GM18951 (cell line): ENCODE measurements at regions not wholly inside any gene's neighbourhood (a gene's known extent, or its start where the extent isn't known, plus 50 kb on each side); places are given as distances from the start of the nearest gene placed in this dataset.
"Not testable (repeated sequence)": the region's sequence is repeated elsewhere in the genome, so short reads cannot be mapped to it uniquely, and the experiment has no call there.

Source experiments
- POLR2A ChIP-seq: IDR thresholded peaks from 4 replicates; pipeline ENCODE4 v1.6.1; 2011; ENCODE audit warnings: mild to moderate bottlenecking; ENCODE audit not compliant: insufficient read length, insufficient read depth; ENCODE audit errors: extremely low read depth
- in situ Hi-C: fragments of 300-500 bp; cut with MboI; formaldehyde crosslinking; loops from one replicate; pipeline ENCODE4 v1.12.0; 2022; ENCODE audit warnings: low sequenced_read_pairs, mixed read lengths, inconsistent platforms; ENCODE audit not compliant: unreplicated experiment

GRCh38 chr9:88596376-88596775 is 61.4 kb downstream of the NXNL2 start:
- no peak for TF ChIP-seq POLR2A
- in situ Hi-C loops: no loop called here

DNA sequence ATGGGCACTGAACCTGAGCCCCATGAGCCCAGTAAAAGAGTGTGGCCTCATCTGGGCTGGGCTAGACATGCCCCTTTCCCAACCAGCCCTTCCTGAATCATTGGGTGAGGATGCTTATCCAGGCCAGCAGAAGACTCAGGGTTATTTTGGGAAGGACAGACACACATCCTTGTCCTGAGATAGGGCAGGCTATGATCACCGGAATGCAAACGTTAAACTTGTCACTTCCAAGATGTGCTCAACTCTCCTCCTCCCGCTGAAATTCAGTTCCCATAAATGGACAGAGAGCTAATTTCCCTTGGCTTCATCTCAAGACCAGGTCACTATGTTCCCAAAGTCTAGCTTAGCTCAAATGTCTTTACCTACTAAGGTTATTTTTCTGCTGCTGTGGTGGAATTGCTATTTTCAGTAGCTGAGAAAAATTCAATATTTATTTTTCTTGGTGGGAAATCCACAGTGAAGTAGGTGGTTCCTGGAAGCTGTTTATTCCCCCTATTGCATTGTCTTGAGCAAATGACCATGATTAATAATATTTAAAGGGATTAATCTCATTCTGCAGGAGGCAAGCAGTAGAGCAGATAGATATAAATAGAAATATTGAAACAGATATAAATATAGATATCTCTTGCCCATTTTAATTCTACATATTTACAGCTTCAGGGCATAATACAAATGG is 70.0 kb downstream of the NXNL2 start:
- no peak for TF ChIP-seq POLR2A
- in situ Hi-C loops: loop anchor here (10.0 kb wide), 1 partner anchor 390 kb away; the partner anchor contains the start of gene S1PR3

- in situ Hi-C loops: loop anchor here (10.0 kb wide), 1 partner anchor 389 kb away; the partner anchor contains the start of gene S1PR3
- no peak for TF ChIP-seq POLR2A
Measured at GRCh38 chr9:88605512-88606362, 70.8 kb downstream of the NXNL2 start.

DNA sequence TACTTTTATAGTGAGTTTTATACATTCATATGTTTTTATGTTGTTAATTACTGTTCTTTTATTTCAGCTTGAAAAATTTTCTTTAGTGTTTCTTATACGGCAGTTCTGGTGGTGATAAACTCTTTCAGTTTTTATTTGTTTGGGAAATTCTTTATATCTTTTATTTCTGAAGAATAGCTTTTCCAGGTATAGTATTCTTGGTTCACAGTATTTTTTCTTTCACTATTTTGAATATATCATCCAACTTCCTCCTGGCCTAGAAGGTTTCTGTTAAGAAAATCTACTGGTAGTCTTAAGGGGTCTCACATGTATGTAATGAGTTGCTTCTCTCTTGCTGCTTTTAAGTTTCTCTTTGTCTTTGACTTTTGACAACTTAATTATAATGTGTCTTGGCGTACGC is 79.4 kb downstream of the NXNL2 start:
- in situ Hi-C loops: no loop called here
- TF ChIP-seq POLR2A: no peak

DNA sequence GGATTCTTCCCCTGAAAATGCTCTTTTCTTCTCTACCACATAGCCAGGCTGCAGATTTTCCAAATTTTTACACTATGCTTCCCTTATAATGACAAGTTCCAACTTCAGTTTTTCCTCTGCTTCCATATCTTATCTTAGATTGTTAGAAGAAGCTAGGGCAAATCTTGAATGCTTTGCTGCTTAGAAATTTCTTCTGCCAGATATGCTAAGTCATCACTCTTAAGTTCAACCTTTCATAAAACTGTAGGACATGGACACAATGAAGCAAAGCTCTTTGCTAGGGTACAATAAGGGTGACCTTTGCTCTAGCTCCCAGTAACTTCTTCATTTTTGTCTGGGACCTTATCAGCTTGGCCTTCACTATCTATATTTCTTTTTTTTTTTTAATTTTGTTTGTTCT is 88.7 kb downstream of the NXNL2 start:
- TF ChIP-seq POLR2A: no peak
- in situ Hi-C loops: no loop called here

- in situ Hi-C loops: no loop called here
- no peak for TF ChIP-seq POLR2A
Measured at GRCh38 chr9:88628114-88628513, 93.1 kb downstream of the NXNL2 start.

DNA sequence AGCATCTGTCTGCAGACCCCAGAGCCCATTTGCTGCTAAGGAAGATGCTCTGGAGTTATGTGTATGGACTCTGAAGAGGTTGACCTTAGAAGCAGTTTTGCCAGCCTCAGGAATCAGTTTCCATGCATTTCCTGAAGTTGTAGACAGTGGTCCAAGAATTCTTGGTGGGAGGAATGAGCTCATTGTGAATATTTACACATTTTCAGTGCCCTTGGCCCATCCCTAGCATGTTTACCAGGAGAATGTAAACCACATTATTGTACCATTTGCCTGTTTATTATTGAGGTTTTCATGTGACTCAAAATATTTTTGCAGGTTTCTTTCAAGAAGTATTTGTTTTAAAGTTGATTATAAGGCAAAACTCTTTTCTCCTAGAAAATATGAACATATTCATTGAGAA is 93.8 kb downstream of the NXNL2 start:
- in situ Hi-C loops: no loop called here
- no peak for TF ChIP-seq POLR2A

- in situ Hi-C loops: not testable (repeated sequence)
Measured at GRCh38 chr9:88630574-88630973, 95.6 kb downstream of the NXNL2 start.

- no peak for TF ChIP-seq POLR2A
- in situ Hi-C loops: no loop called here
Measured at GRCh38 chr9:88635151-88635550, 100.2 kb downstream of the NXNL2 start.

GRCh38 chr9:88641456-88642240 is 106.7 kb downstream of the NXNL2 start:
- in situ Hi-C loops: no loop called here
- no peak for TF ChIP-seq POLR2A

DNA sequence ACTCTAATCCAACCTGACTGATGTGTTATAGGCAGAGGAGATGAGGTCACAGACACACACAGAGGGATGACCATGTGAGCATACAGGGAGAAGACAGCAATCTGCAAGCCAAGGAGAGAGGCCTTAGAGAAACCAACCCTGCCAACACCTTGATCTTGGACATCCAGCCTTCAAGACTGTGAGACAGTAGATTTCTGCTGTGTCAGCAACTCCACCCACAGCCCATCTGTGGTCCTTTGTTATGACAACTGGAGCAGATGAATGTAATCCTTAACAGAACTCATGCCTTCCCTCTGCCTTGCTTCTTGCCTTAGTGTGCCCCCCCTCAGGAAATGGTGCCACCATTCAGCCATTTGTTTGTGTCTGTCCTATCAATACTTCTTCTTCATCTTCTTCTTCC is 107.4 kb downstream of the NXNL2 start:
- in situ Hi-C loops: no loop called here
- TF ChIP-seq POLR2A: no peak

DNA sequence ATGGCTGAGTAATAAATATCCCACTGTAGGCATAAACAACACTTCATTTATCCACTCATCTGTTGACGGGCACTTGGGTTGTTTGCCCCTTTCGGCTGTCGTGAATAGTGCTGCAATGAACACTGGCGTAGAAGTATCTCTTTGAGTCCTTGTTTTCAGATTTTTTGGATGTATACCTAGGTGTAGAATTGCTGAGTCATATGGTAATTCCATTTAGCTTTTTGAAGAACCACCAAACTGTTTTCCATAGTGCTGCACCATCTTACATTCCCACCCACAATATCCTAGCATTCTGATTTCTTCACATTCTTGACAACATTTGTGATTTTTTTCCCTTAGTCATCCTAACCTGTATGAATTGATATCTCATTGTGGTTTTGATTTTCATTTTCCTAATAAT is 109.0 kb downstream of the NXNL2 start:
- in situ Hi-C loops: no loop called here
- no peak for TF ChIP-seq POLR2A

GRCh38 chr9:88645172-88645878 is 110.3 kb downstream of the NXNL2 start:
- no peak for TF ChIP-seq POLR2A
- in situ Hi-C loops: no loop called here

DNA sequence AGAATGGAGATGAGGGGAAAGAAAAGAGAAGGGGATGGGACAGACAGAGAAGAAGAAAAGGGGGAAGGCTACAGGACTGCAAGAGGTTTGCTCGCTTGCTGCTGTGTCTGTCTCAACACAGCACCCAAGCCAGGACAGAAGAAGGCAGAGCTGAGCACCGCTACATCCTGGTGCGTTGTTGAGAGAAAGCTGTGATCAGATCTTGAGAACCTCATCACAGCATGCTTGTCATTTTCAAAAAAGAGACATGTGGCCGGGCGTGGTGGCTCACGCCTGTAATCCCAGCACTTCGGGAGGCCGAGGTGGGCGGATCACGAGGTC is 110.9 kb downstream of the NXNL2 start:
- in situ Hi-C loops: no loop called here
- no peak for TF ChIP-seq POLR2A
